Adipocyte (in vitro differentiated cells): ENCODE measurements at regions not wholly inside any gene's neighbourhood (a gene's known extent, or its start where the extent isn't known, plus 50 kb on each side); places are given as distances from the start of the nearest gene placed in this dataset.

Source experiments
- DNase-seq: peaks from one replicate; pipeline ENCODE4 v3.0.0-alpha.2; 2015; ENCODE audit warnings: low read depth
- H3K27me3 ChIP-seq: replicated peaks from 2 replicates; pipeline ENCODE4 v1.7.0; 2013; ENCODE audit warnings: mild to moderate bottlenecking, low read length, moderate library complexity; ENCODE audit not compliant: control insufficient read depth, insufficient read depth
- H3K36me3 ChIP-seq: 2 replicates; pipeline ENCODE4 v1.7.0; 2013; ENCODE audit warnings: low read length, mild to moderate bottlenecking, moderate library complexity; ENCODE audit not compliant: control insufficient read depth, insufficient read depth, severe bottlenecking
- H3K4me1 ChIP-seq: 2 replicates; pipeline ENCODE4 v1.7.0; 2013; ENCODE audit warnings: mild to moderate bottlenecking, low read length, moderate library complexity; ENCODE audit not compliant: control insufficient read depth, insufficient read depth
- H3K4me3 ChIP-seq: 2 replicates; pipeline ENCODE4 v1.7.0; 2013; ENCODE audit warnings: mild to moderate bottlenecking, low read length, moderate library complexity
- H3K9ac ChIP-seq: 2 replicates; pipeline ENCODE4 v1.7.0; 2013; ENCODE audit warnings: mild to moderate bottlenecking, low read length, moderate library complexity
- H3K9me3 ChIP-seq: 2 replicates; pipeline ENCODE4 v1.7.0; 2013; ENCODE audit warnings: mild to moderate bottlenecking, low read length, moderate library complexity; ENCODE audit not compliant: control insufficient read depth

GRCh38 chr4:123954220-123954619, 557.6 kb downstream of the SPRY1 start:
- Histone ChIP-seq H3K9ac (no peak overlapping the region), H3K36me3 (no peaks in the 10 kb centered on the region), H3K4me3 (no peak overlapping the region), H3K4me1 (no peaks in the 10 kb centered on the region), H3K27me3 (no peaks in the 10 kb centered on the region), H3K9me3 (no peaks in the 10 kb centered on the region)
- no peak for DNase-seq

DNA sequence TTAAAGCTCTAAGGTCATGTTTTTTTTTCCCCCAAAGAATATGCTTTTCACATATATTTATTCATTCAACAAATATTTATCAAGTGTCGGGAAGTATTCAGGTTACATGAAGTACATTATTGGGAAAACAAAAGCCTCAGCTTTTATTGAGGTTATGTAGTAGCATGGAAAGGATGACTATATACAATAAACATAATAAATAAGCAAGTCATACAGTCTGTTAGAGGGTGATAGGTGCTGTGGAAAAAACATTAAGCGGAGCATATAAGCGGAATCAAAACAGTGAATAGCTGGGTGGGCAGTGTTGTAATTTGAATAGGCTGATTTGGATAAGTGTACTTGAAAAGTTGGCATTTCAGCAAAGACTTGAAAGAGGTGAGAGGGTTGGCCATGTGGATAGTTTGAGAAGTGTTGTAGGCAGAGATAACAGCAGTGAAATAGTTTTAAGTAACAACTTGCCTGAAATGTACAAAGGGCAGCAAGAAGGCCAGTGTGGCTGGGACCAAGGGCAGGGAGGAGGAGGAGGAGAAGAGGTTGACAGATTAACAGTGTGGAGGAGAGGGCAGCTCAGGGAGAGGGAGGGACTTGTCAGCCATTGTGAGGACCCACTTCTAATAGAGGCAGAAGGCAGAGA, 558.7 kb downstream of the SPRY1 start:
- Histone ChIP-seq H3K9ac (no peak overlapping the region), H3K4me3 (no peak overlapping the region), H3K9me3 (no peaks in the 10 kb centered on the region), H3K27me3 (no peaks in the 10 kb centered on the region), H3K36me3 (no peaks in the 10 kb centered on the region), H3K4me1 (no peaks in the 10 kb centered on the region)
- no peak for DNase-seq

DNA sequence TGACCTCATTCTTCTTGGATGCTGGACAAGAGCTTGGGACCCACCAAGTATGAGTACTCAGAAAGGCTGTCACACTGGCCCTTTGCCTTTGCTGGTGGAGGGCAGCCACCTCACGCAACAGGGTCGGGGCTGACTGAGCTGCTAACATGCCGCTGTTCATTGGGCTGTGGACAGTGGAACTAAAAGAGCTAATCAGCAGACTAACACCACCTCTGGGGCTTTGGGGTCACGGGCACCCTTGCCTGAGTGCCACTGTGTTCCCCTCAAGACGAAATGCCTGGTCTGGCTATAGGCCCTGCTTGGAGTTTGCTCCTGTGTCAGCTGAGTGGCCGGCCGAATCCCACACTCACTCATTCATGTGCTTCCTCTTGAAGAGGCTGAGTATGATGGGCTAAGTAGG, 559.6 kb downstream of the SPRY1 start:
- Histone ChIP-seq H3K9me3 (no peaks in the 10 kb centered on the region), H3K27me3 (no peaks in the 10 kb centered on the region), H3K9ac (no peak overlapping the region), H3K36me3 (no peaks in the 10 kb centered on the region), H3K4me1 (no peaks in the 10 kb centered on the region), H3K4me3 (no peak overlapping the region)
- DNase-seq: no peak

GRCh38 chr4:123966990-123967769, 570.6 kb downstream of the SPRY1 start:
- Histone ChIP-seq H3K36me3 (no peaks in the 10 kb centered on the region), H3K4me1 (peaks cover 11% of the 10 kb centered on the region), H3K9me3 (no peaks in the 10 kb centered on the region), H3K27me3 (no peaks in the 10 kb centered on the region), H3K4me3 (no peak overlapping the region), H3K9ac (peak overlapping the region; percentile 15)
- DNase-seq: no peak

GRCh38 chr4:123972031-123972430, 575.4 kb downstream of the SPRY1 start:
- no peaks in the 10 kb centered on the region for H3K36me3 ChIP-seq
- no peak for DNase-seq
- peaks cover 11% of the 10 kb centered on the region for H3K4me1 ChIP-seq
- no peak overlapping the region for H3K4me3 ChIP-seq
- H3K27me3 ChIP-seq: no peaks in the 10 kb centered on the region
- H3K9me3 ChIP-seq: no peaks in the 10 kb centered on the region
- H3K9ac ChIP-seq: no peak overlapping the region

- Histone ChIP-seq H3K4me1 (no peaks in the 10 kb centered on the region), H3K36me3 (no peaks in the 10 kb centered on the region), H3K9me3 (peaks cover 17% of the 10 kb centered on the region), H3K4me3 (no peak overlapping the region), H3K9ac (no peak overlapping the region), H3K27me3 (no peaks in the 10 kb centered on the region)
- peak; percentile 54 for DNase-seq
Observed at GRCh38 chr4:123974386-123975149, 578.0 kb downstream of the SPRY1 start.

- no peak for DNase-seq
- Histone ChIP-seq H3K4me1 (no peaks in the 10 kb centered on the region), H3K36me3 (no peaks in the 10 kb centered on the region), H3K4me3 (no peak overlapping the region), H3K27me3 (no peaks in the 10 kb centered on the region), H3K9me3 (peaks cover 17% of the 10 kb centered on the region), H3K9ac (no peak overlapping the region)
Observed at GRCh38 chr4:123976285-123976684, 579.7 kb downstream of the SPRY1 start.

DNA sequence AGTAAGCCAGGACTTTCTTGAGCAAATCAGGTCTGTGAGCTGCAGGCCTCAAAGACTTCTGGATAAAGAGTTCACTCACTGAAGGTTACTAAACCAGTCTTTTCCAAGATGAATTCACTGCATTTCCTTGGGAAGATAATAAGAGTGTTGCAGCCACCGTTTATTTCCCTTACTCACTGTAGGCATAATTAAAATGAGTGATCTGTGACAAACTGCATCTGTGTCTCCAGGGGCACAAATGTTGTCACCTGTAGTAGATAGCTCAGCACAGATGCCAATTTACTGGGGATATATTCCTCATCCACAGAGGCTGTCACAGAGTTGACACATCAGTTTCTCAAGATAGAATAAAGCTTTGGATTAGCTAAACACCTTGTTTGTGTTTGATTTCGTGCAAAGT, 580.2 kb downstream of the SPRY1 start:
- Histone ChIP-seq H3K27me3 (no peaks in the 10 kb centered on the region), H3K36me3 (no peaks in the 10 kb centered on the region), H3K9ac (no peak overlapping the region), H3K4me1 (no peaks in the 10 kb centered on the region), H3K9me3 (peaks cover 17% of the 10 kb centered on the region), H3K4me3 (no peak overlapping the region)
- DNase-seq: no peak

- no peak overlapping the region for H3K4me3 ChIP-seq
- H3K27me3 ChIP-seq: no peaks in the 10 kb centered on the region
- no peaks in the 10 kb centered on the region for H3K36me3 ChIP-seq
- peaks cover 17% of the 10 kb centered on the region for H3K9me3 ChIP-seq
- no peaks in the 10 kb centered on the region for H3K4me1 ChIP-seq
- no peak for DNase-seq
- H3K9ac ChIP-seq: no peak overlapping the region
Observed at GRCh38 chr4:123977641-123978081, 581.1 kb downstream of the SPRY1 start.

DNA sequence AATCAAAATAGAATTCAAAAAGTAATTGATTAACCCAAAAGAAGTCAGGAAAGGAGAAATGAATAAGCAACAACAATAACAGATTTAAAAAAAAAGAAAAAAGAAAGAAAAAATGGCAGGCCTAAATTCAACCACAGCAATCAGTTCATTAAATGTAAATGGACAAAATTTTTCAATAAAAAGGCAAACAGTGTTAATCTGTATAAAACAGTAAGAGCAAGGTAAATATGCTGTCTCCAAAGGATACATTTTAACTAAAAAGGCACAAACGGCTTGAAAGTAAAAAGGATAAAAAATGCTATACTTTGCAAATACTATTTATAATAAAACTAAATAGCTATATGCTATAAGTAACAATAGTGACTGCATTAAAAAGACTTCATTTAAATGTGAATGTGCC, 582.0 kb downstream of the SPRY1 start:
- Histone ChIP-seq H3K9ac (no peak overlapping the region), H3K36me3 (no peaks in the 10 kb centered on the region), H3K27me3 (no peaks in the 10 kb centered on the region), H3K4me1 (no peaks in the 10 kb centered on the region), H3K9me3 (peaks cover 17% of the 10 kb centered on the region), H3K4me3 (no peak overlapping the region)
- no peak for DNase-seq

DNA sequence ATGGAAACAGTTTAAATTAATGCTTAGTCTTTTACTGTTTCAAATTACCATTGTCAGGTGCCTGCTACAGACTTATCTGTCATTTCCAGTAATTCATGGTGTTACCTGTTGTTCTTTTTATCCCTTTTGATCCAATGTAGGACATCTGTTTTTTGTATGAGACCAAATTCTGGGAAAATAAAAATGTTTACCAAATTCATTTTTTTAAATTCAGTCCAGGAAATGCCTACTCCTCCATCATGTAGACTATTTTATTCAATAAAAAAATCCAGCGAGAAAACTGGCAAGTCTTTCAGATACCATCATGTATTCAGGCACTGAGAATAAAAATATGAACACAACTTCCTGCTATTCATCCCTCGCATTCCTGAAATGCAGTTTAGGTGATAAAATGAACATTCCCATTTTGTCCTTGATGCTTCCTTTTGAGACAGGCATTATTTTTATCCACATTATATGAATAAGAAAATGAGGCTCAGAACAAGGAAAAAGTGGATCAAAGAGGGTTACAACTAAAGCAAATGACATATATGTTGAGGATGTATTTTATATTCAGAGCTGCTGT, 584.2 kb downstream of the SPRY1 start:
- peaks cover 17% of the 10 kb centered on the region for H3K9me3 ChIP-seq
- no peak for DNase-seq

More for the DNA sequence above, 584.2 kb downstream of the SPRY1 start:
- Histone ChIP-seq H3K9ac (no peak overlapping the region), H3K36me3 (no peaks in the 10 kb centered on the region), H3K27me3 (no peaks in the 10 kb centered on the region), H3K4me1 (peaks cover 4% of the 10 kb centered on the region), H3K4me3 (no peak overlapping the region)
